ENCODE measurements at regions not wholly inside any gene's neighbourhood (a gene's known extent, or its start where the extent isn't known, plus 50 kb on each side); places are given as distances from the start of the nearest gene placed in this dataset.

DNA sequence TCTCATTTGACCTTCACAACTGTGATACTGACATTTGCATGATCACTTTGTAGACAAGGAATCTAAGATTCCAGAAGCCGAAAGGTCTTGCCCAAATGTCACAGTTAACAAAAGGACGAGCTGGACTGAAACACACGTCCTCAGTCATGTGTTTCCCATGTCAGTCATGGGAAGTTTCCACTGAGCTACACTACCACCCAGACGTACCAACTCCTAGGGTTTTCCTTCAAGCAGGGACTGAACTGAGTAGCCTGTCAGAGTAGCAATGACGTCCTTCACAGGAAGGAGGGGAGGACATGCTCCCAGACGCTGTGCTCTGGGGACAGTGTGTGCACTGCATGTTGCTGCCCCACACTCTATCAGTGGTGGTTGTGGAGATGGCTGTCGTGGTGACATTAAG, 215.8 kb upstream of the SMLR1 start:
- TF ChIP-seq CTCF (IDR thresholded peaks at IDR 0.05; ENCODE audit: insufficient read depth, low read length) (no peak), POLR2AphosphoS5 (IDR thresholded peaks at IDR 0.05; ENCODE audit: low read depth) (no peak), GABPA (IDR thresholded peaks at IDR 0.05; ENCODE audit: low read depth) (no peak), SPI1 (IDR thresholded peaks at IDR 0.05; ENCODE audit: borderline replicate concordance, low read depth) (no peak)
- TF ChIP-seq, protein P1, sequence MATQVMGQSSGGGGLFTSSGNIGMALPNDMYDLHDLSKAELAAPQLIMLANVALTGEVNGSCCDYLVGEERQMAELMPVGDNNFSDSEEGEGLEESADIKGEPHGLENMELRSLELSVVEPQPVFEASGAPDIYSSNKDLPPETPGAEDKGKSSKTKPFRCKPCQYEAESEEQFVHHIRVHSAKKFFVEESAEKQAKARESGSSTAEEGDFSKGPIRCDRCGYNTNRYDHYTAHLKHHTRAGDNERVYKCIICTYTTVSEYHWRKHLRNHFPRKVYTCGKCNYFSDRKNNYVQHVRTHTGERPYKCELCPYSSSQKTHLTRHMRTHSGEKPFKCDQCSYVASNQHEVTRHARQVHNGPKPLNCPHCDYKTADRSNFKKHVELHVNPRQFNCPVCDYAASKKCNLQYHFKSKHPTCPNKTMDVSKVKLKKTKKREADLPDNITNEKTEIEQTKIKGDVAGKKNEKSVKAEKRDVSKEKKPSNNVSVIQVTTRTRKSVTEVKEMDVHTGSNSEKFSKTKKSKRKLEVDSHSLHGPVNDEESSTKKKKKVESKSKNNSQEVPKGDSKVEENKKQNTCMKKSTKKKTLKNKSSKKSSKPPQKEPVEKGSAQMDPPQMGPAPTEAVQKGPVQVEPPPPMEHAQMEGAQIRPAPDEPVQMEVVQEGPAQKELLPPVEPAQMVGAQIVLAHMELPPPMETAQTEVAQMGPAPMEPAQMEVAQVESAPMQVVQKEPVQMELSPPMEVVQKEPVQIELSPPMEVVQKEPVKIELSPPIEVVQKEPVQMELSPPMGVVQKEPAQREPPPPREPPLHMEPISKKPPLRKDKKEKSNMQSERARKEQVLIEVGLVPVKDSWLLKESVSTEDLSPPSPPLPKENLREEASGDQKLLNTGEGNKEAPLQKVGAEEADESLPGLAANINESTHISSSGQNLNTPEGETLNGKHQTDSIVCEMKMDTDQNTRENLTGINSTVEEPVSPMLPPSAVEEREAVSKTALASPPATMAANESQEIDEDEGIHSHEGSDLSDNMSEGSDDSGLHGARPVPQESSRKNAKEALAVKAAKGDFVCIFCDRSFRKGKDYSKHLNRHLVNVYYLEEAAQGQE (IDR thresholded peaks at IDR 0.05; ENCODE audit: insufficient replicate concordance, low read depth): no peak
